ENCODE measurements at regions not wholly inside any gene's neighbourhood (a gene's known extent, or its start where the extent isn't known, plus 50 kb on each side); places are given as distances from the start of the nearest gene placed in this dataset.

- TF ChIP-seq, protein P1, sequence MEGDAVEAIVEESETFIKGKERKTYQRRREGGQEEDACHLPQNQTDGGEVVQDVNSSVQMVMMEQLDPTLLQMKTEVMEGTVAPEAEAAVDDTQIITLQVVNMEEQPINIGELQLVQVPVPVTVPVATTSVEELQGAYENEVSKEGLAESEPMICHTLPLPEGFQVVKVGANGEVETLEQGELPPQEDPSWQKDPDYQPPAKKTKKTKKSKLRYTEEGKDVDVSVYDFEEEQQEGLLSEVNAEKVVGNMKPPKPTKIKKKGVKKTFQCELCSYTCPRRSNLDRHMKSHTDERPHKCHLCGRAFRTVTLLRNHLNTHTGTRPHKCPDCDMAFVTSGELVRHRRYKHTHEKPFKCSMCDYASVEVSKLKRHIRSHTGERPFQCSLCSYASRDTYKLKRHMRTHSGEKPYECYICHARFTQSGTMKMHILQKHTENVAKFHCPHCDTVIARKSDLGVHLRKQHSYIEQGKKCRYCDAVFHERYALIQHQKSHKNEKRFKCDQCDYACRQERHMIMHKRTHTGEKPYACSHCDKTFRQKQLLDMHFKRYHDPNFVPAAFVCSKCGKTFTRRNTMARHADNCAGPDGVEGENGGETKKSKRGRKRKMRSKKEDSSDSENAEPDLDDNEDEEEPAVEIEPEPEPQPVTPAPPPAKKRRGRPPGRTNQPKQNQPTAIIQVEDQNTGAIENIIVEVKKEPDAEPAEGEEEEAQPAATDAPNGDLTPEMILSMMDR (conservative IDR thresholded peaks at IDR 0.05) = no peak
- no peak overlapping the region for H2BK20ac ChIP-seq (ENCODE audit: low read depth, low read length, poor library complexity, severe bottlenecking)
- H3K4me1 ChIP-seq (ENCODE audit: insufficient read depth, low read length) = peaks cover 2% of the 10 kb centered on the region; the same call in 1 of the 2 replicates
- H4K8ac ChIP-seq (replicated peaks; ENCODE audit: insufficient read length, low read depth, low read length) = no peak overlapping the region
- H3K27ac ChIP-seq (ENCODE audit: insufficient read length, low read depth, low read length) = no peak overlapping the region
- no peak overlapping the region for H3K4me2 ChIP-seq (ENCODE audit: insufficient read depth, insufficient read length, low read length)
- H2BK12ac ChIP-seq (ENCODE audit: insufficient read length, low read depth, low read length) = no peak overlapping the region
- H3K14ac ChIP-seq (ENCODE audit: insufficient read depth, low read length) = no peak overlapping the region
- no peak overlapping the region for H3K4ac ChIP-seq (ENCODE audit: low read depth, low read length)
- no peaks in the 10 kb centered on the region for H3K23me2 ChIP-seq (ENCODE audit: insufficient read length, low read depth, low read length, poor library complexity, severe bottlenecking)
- no peak overlapping the region for H3K56ac ChIP-seq (ENCODE audit: insufficient read length, low read depth, low read length)
- no peak overlapping the region for H2BK5ac ChIP-seq (ENCODE audit: insufficient read length, low read length)
- H3K27me3 ChIP-seq (ENCODE audit: insufficient read depth, low read length) = no peaks in the 10 kb centered on the region
- no peaks in the 10 kb centered on the region for H3K9me3 Mint-ChIP-seq
- H4K20me1 ChIP-seq (ENCODE audit: control insufficient read depth, insufficient read depth, insufficient read length) = no peaks in the 10 kb centered on the region
- no peak overlapping the region for H2BK120ac ChIP-seq (ENCODE audit: low read depth, low read length, poor library complexity, severe bottlenecking)
- H3K79me2 ChIP-seq (ENCODE audit: insufficient read depth, low read length) = no peaks in the 10 kb centered on the region
- H2BK15ac ChIP-seq (ENCODE audit: low read depth, low read length) = no peak overlapping the region
- no peaks in the 10 kb centered on the region for H3K27me3 Mint-ChIP-seq (ENCODE audit: low read depth)
- DNase-seq = no peak
- peaks cover 9 to 14% of the 10 kb centered on the region in 2 experiments for H3K4me1 Mint-ChIP-seq
- no peaks in the 10 kb centered on the region for H3K36me3 Mint-ChIP-seq (ENCODE audit: insufficient read depth in 1 of 3, low read depth in 3 of 3)
- H3K9me3 ChIP-seq (ENCODE audit: control insufficient read depth, low read depth, low read length) = no peaks in the 10 kb centered on the region
- no CpG with 5 or more reads among the region's 1 CpG for WGBS (ENCODE audit: extremely low coverage, insufficient read length, low lambda C conversion rate)
- H4K91ac ChIP-seq (ENCODE audit: insufficient read length, low read depth, low read length) = no peak overlapping the region
- H4K5ac ChIP-seq (ENCODE audit: insufficient read length, low read depth, low read length) = no peak overlapping the region
- H3K79me1 ChIP-seq (ENCODE audit: insufficient read depth, low read depth, low read length, poor library complexity, severe bottlenecking) = no peaks in the 10 kb centered on the region
- no peak overlapping the region for H3K9ac ChIP-seq (ENCODE audit: extremely low read depth, insufficient read length, low read length)
- no peak overlapping the region for H3K23ac ChIP-seq (ENCODE audit: insufficient read length, low read depth, low read length)
- H3K27ac Mint-ChIP-seq = 0 out of 7 replicates have a peak overlapping the region, but pooled peaks of 1 of the 3 experiments have one; percentile 8
- H3K18ac ChIP-seq (ENCODE audit: insufficient read length, low read depth, low read length) = no peak overlapping the region
- no peak overlapping the region for H3T11ph ChIP-seq (ENCODE audit: low read length)
- no peak overlapping the region for H3K4me3 Mint-ChIP-seq
- no peak overlapping the region for H2AFZ ChIP-seq (ENCODE audit: low read length)
- no peak overlapping the region for H2AK5ac ChIP-seq (ENCODE audit: insufficient read length, low read length)
Observed at GRCh38 chr5:40432836-40433235, 246.9 kb upstream of the PTGER4 start.

Data from H9 (cell line).